ENCODE measurements at regions not wholly inside any gene's neighbourhood (a gene's known extent, or its start where the extent isn't known, plus 50 kb on each side); places are given as distances from the start of the nearest gene placed in this dataset.

DNA sequence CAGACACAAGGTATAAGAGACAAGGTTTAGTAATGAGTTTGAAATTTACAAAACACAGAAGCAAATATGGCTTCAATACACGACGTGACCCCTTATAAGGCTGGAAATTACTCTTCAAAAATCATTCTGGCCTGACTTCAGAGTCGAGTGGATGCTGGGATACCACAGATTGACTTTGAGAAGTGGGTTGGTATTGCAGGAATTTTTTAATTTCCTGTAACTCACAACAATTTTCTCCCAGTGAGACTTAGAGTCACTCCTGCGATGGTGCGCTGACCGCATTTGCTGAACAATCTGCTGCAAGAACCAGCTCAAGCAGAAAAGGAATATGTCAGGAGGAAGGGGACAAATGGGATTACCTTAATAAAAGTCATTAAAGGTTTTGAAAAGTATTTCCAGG, 132.1 kb downstream of the EMX2 start (continued):
- TF ChIP-seq, protein P1, sequence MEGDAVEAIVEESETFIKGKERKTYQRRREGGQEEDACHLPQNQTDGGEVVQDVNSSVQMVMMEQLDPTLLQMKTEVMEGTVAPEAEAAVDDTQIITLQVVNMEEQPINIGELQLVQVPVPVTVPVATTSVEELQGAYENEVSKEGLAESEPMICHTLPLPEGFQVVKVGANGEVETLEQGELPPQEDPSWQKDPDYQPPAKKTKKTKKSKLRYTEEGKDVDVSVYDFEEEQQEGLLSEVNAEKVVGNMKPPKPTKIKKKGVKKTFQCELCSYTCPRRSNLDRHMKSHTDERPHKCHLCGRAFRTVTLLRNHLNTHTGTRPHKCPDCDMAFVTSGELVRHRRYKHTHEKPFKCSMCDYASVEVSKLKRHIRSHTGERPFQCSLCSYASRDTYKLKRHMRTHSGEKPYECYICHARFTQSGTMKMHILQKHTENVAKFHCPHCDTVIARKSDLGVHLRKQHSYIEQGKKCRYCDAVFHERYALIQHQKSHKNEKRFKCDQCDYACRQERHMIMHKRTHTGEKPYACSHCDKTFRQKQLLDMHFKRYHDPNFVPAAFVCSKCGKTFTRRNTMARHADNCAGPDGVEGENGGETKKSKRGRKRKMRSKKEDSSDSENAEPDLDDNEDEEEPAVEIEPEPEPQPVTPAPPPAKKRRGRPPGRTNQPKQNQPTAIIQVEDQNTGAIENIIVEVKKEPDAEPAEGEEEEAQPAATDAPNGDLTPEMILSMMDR (IDR thresholded peaks at IDR 0.05; ENCODE audit: control extremely low read depth in 1 of 3, insufficient read depth in 1 of 3, low read depth in 1 of 3, low read length in 3 of 3) = no peak
- no peak for TF ChIP-seq BACH1 (IDR thresholded peaks at IDR 0.05; ENCODE audit: low read length)
- TF ChIP-seq NANOG (IDR thresholded peaks at IDR 0.05; ENCODE audit: insufficient read depth, low read depth, low read length, poor library complexity, severe bottlenecking) = no peak
- TF ChIP-seq SIN3A (conservative IDR thresholded peaks at IDR 0.05 in 1 of 2, IDR thresholded peaks at IDR 0.05 in 1 of 2; ENCODE audit: low read depth in 1 of 2, low read length in 2 of 2) = no peak
- no peak for TF ChIP-seq POLR2AphosphoS5 (IDR thresholded peaks at IDR 0.05; ENCODE audit: low read depth, low read length)

All from H1 (cell line).